H1 (cell line): ENCODE measurements at regions not wholly inside any gene's neighbourhood (a gene's known extent, or its start where the extent isn't known, plus 50 kb on each side); places are given as distances from the start of the nearest gene placed in this dataset.

ENCODE experiments used
- CTCF ChIA-PET: fragments of 300-600 bp; sonication (Branson Sonifier 250); formaldehyde crosslinking; loops from one replicate; lab custom pipeline; 2021; ENCODE audit not compliant: partially characterized antibody; lab: Charles Lee
- POLR2A ChIA-PET: fragments of 300-600 bp; sonication (Branson Sonifier 250); formaldehyde crosslinking; loops from one replicate; lab custom pipeline; 2021; ENCODE audit warnings: inconsistent platforms; ENCODE audit not compliant: partially characterized antibody; lab: Charles Lee
- DNase-seq, 2 experiments: peaks; one replicate each; pipeline versions ENCODE4 v3.0.0 to v3.0.0-alpha.2; 2010 to 2022; ENCODE audit warnings: low spot score in 2 of 2, low read depth in 1 of 2, mixed read lengths in 1 of 2
- FAIRE-seq: peaks from 2 replicates; lab custom pipeline; 2011; peaks lifted over from hg19 to GRCh38; lab: Jason Lieb, UNC
- H2AFZ ChIP-seq: 2 replicates; pipeline ENCODE4 v1.8.1; 2012; ENCODE audit warnings: low read length, inconsistent platforms
- H2AK5ac ChIP-seq: 2 replicates; pipeline ENCODE4 v1.6.1; 2013; ENCODE audit warnings: low read depth, low read length
- H2BK120ac ChIP-seq: replicated peaks from 2 replicates; pipeline ENCODE3; 2013; ENCODE audit warnings: low read depth, low read length, inconsistent platforms
- H2BK12ac ChIP-seq: 2 replicates; pipeline ENCODE4 v1.6.1; 2013; ENCODE audit warnings: low read depth, low read length
- H2BK15ac ChIP-seq: 2 replicates; pipeline ENCODE4 v1.6.1; 2013; ENCODE audit warnings: low read length
- H2BK20ac ChIP-seq: 2 replicates; pipeline ENCODE4 v1.6.1; 2013; ENCODE audit warnings: low read length
- H2BK5ac ChIP-seq: 2 replicates; pipeline ENCODE4 v1.6.1; 2013; ENCODE audit warnings: low read depth, low read length
- H3K14ac ChIP-seq: 2 replicates; pipeline ENCODE4 v1.6.1; 2013; ENCODE audit warnings: inconsistent platforms; ENCODE audit not compliant: insufficient read length
- H3K18ac ChIP-seq: 2 replicates; pipeline ENCODE4 v1.6.1; 2013; ENCODE audit warnings: low read length; ENCODE audit errors: extremely low read depth
- H3K23ac ChIP-seq: 2 replicates; pipeline ENCODE4 v1.6.1; 2013; ENCODE audit warnings: inconsistent platforms; ENCODE audit not compliant: insufficient read length
- H3K23me2 ChIP-seq: 2 replicates; pipeline ENCODE4 v1.6.1; 2013; ENCODE audit warnings: low read depth, low read length
- H3K27ac ChIP-seq: 2 replicates; pipeline ENCODE4 v1.6.1; 2011; ENCODE audit warnings: low read depth, low read length, inconsistent platforms
- H3K27me3 ChIP-seq, 4 experiments: replicated peaks in 1 of 4; 1 replicate in 1 of 4; 2 replicates in 3 of 4; pipeline versions ENCODE4 v1.6.1 to v1.8.1; 2011 to 2013; ENCODE audit warnings: low read length in 3 of 4, mild to moderate bottlenecking in 3 of 4, inconsistent platforms in 2 of 4, mixed read lengths in 2 of 4, moderate library complexity in 1 of 4; ENCODE audit not compliant: control insufficient read depth in 3 of 4, insufficient read depth in 3 of 4; ENCODE audit errors: extremely low read depth in 1 of 4
- H3K36me3 ChIP-seq, 4 experiments: 2 replicates each; pipeline versions ENCODE4 v1.6.1 to v1.8.1; 2011 to 2013; ENCODE audit warnings: mild to moderate bottlenecking in 4 of 4, low read length in 3 of 4, moderate library complexity in 2 of 4, control low read depth in 1 of 4, inconsistent platforms in 1 of 4; ENCODE audit not compliant: insufficient read depth in 4 of 4, control insufficient read depth in 2 of 4
- H3K4ac ChIP-seq: replicated peaks from 2 replicates; pipeline ENCODE3; 2013; ENCODE audit warnings: low read length, low read depth, mixed read lengths, inconsistent platforms; ENCODE audit not compliant: insufficient read length
- H3K4me1 ChIP-seq, 4 experiments: replicated peaks in 1 of 4; 1 replicate in 1 of 4; 2 replicates in 3 of 4; pipeline versions ENCODE4 v1.6.1 to v1.8.1; 2011 to 2013; ENCODE audit warnings: low read length in 3 of 4, inconsistent platforms in 2 of 4, mixed read lengths in 1 of 4; ENCODE audit not compliant: insufficient read depth in 4 of 4, control insufficient read depth in 3 of 4
- H3K4me2 ChIP-seq, 2 experiments: 2 replicates each; pipeline versions ENCODE4 v1.6.1 to v1.8.1; 2011 to 2013; ENCODE audit warnings: low read depth in 2 of 2, low read length in 2 of 2, control low read depth in 1 of 2, inconsistent platforms in 1 of 2, mild to moderate bottlenecking in 1 of 2; ENCODE audit not compliant: insufficient read depth in 1 of 2
- H3K4me3 ChIP-seq, 4 experiments: fragments of 200-600, 300-600 bp in 1 of 4; sonication (generic), shearing (Covaris generic), sonication (Bioruptor Twin) in 1 of 4; 2 replicates each; pipeline versions ENCODE4 v1.5.1 to v1.8.1; 2011 to 2016; ENCODE audit warnings: low read length in 4 of 4, low read depth in 3 of 4, control low read depth in 2 of 4, inconsistent platforms in 2 of 4, mild to moderate bottlenecking in 2 of 4, mixed read lengths in 1 of 4, moderate library complexity in 1 of 4; ENCODE audit not compliant: insufficient read depth in 2 of 4; ENCODE audit errors: extremely low read depth in 1 of 4
- H3K56ac ChIP-seq: replicated peaks from 2 replicates; pipeline ENCODE3; 2013; ENCODE audit warnings: low read depth, mild to moderate bottlenecking, mixed read lengths, low read length, inconsistent platforms; ENCODE audit not compliant: insufficient read length
- H3K79me1 ChIP-seq: 2 replicates; pipeline ENCODE4 v1.6.1; 2013; ENCODE audit warnings: low read depth, low read length, control low read depth
- H3K79me2 ChIP-seq, 2 experiments: 2 replicates each; pipeline versions ENCODE4 v1.6.1 to v1.8.1; 2012 to 2013; ENCODE audit warnings: low read length in 2 of 2, mild to moderate bottlenecking in 2 of 2, inconsistent platforms in 1 of 2; ENCODE audit not compliant: insufficient read depth in 2 of 2, control insufficient read depth in 1 of 2
- H3K9ac ChIP-seq, 4 experiments: replicated peaks in 1 of 4; 1 replicate in 1 of 4; 2 replicates in 3 of 4; pipeline versions ENCODE4 v1.6.1 to v1.8.1; 2011 to 2013; ENCODE audit warnings: low read depth in 3 of 4, low read length in 3 of 4, control low read depth in 2 of 4, mild to moderate bottlenecking in 2 of 4, moderate library complexity in 2 of 4, inconsistent platforms in 1 of 4; ENCODE audit errors: extremely low read depth in 1 of 4
- H3K9me3 ChIP-seq, 2 experiments: 2 replicates each; pipeline versions ENCODE4 v1.6.1 to v1.8.1; 2012 to 2013; ENCODE audit warnings: mild to moderate bottlenecking in 2 of 2, moderate library complexity in 2 of 2, control low read depth in 1 of 2, inconsistent platforms in 1 of 2, low read depth in 1 of 2, low read length in 1 of 2, mixed read lengths in 1 of 2; ENCODE audit not compliant: insufficient read depth in 2 of 2
- H4K20me1 ChIP-seq, 2 experiments: replicated peaks in 1 of 2; 2 replicates each; pipeline versions ENCODE3 to v1.8.1; 2011 to 2013; ENCODE audit warnings: inconsistent platforms in 2 of 2, low read length in 2 of 2, mild to moderate bottlenecking in 1 of 2; ENCODE audit not compliant: insufficient read depth in 2 of 2, control insufficient read depth in 1 of 2
- H4K5ac ChIP-seq: 2 replicates; pipeline ENCODE4 v1.6.1; 2013; ENCODE audit warnings: low read length, low read depth, mixed read lengths, inconsistent platforms; ENCODE audit not compliant: insufficient read length
- H4K8ac ChIP-seq: 2 replicates; pipeline ENCODE4 v1.8.0; 2013; ENCODE audit warnings: mild to moderate bottlenecking, moderate library complexity, low read length, inconsistent platforms; ENCODE audit not compliant: insufficient read depth; ENCODE audit errors: extremely low read depth
- H4K91ac ChIP-seq: replicated peaks from 2 replicates; pipeline ENCODE3; 2013; ENCODE audit warnings: low read length, mixed read lengths, inconsistent platforms; ENCODE audit not compliant: insufficient read length
- ASH2L ChIP-seq: fragments of 200-600, 300-600 bp; sonication (generic); IDR thresholded peaks from one replicate; pipeline ENCODE4 v1.7.1; 2017; ENCODE audit warnings: low read length
- BACH1 ChIP-seq: IDR thresholded peaks from 2 replicates; pipeline ENCODE4 v1.6.1; 2012; ENCODE audit warnings: low read length, improper control_type of control experiment
- CBX8 ChIP-seq: fragments of 300-800, 300-1000 bp; sonication (generic); IDR thresholded peaks from 2 replicates; pipeline ENCODE4 v1.7.1; 2016; ENCODE audit warnings: low read depth, low read length, borderline replicate concordance
- CTBP2 ChIP-seq: IDR thresholded peaks from 2 replicates; pipeline ENCODE4 v1.7.0; 2011; ENCODE audit warnings: borderline replicate concordance, mild to moderate bottlenecking, moderate library complexity, mixed read lengths, low read length; ENCODE audit not compliant: insufficient read depth, insufficient read length
- HDAC6 ChIP-seq: IDR thresholded peaks from one replicate; pipeline ENCODE4 v1.7.1; 2012; ENCODE audit warnings: low read depth, mild to moderate bottlenecking, inconsistent platforms, low read length, moderate library complexity
- MAFK ChIP-seq: IDR thresholded peaks from 2 replicates; pipeline ENCODE4 v1.6.1; 2012; ENCODE audit warnings: low read depth, mild to moderate bottlenecking, improper control_type of control experiment, low read length
- NRF1 ChIP-seq: IDR thresholded peaks from 2 replicates; pipeline ENCODE4 v1.6.1; 2011; ENCODE audit warnings: mild to moderate bottlenecking, low read depth, low read length, improper control_type of control experiment
- POLR2AphosphoS5 ChIP-seq: IDR thresholded peaks from 2 replicates; pipeline ENCODE4 v1.6.1; 2011; ENCODE audit warnings: low read depth, low read length
- POU5F1 ChIP-seq: IDR thresholded peaks from 2 replicates; pipeline ENCODE4 v1.6.1; 2011; ENCODE audit warnings: low read depth, mild to moderate bottlenecking, low read length, moderate library complexity
- RNF2 ChIP-seq: fragments of 200-900, 300-1000 bp; sonication (generic); IDR thresholded peaks from 2 replicates; pipeline ENCODE4 v1.7.1; 2016; ENCODE audit warnings: borderline replicate concordance, low read depth, mild to moderate bottlenecking, antibody characterized with exemption, low read length; ENCODE audit not compliant: poor library complexity, severe bottlenecking; ENCODE audit errors: missing control alignments
- SIN3A ChIP-seq, 2 experiments: IDR thresholded peaks in 1 of 2; conservative IDR thresholded peaks in 1 of 2; 2 replicates each; pipeline ENCODE4 v1.6.1; 2011 to 2012; ENCODE audit warnings: low read length in 2 of 2, improper control_type of control experiment in 1 of 2, low read depth in 1 of 2, mild to moderate bottlenecking in 1 of 2
- SP2 ChIP-seq: IDR thresholded peaks from 2 replicates; pipeline ENCODE4 v1.6.1; 2012; ENCODE audit warnings: mild to moderate bottlenecking, low read length, inconsistent platforms
- YY1 ChIP-seq: IDR thresholded peaks from 2 replicates; pipeline ENCODE4 v1.6.1; 2011; ENCODE audit warnings: low read depth, mild to moderate bottlenecking, low read length
- ZNF274 ChIP-seq: IDR thresholded peaks from 2 replicates; pipeline ENCODE4 v1.7.0; 2012; ENCODE audit warnings: low read length, borderline replicate concordance; ENCODE audit errors: extremely low read depth
- WGBS, 2 experiments: shearing (Covaris generic) in 1 of 2; methylation state at CpG; one replicate each; pipeline versions ENCODE4 v1.1.6 to v1.1.7; 2013 to 2015; ENCODE audit warnings: low lambda C conversion rate in 2 of 2, mixed read lengths in 2 of 2, inconsistent platforms in 1 of 2, low coverage in 1 of 2, missing lambda C conversion rate in 1 of 2; ENCODE audit not compliant: insufficient replicate concordance in 2 of 2, insufficient coverage in 1 of 2, insufficient read length in 1 of 2; ENCODE audit errors: extremely low coverage in 1 of 2, missing lambda C conversion rate in 1 of 2; 5-methylcytosine and 5-hydroxymethylcytosine counted together

DNA sequence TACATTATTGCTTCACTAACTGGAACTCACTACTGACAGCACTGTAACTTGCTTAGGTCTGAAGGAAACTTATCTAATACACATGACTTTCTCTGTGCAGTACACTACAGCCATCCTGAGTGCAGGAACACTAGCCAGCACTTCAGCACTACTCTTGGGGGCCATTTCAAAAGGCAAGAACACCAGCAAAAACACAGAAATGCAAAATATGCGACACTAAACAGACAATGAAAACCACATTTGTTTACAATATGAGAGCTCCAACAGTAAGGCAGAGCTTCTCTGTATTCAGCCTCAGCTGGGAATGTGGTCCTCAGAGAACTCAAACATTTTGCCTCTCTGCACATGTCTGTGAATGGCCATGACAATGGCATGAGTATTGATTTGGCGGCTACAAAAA, 109.6 kb downstream of the ARRDC4 start:
- DNase-seq (no peak), FAIRE-seq (no peak)
- Histone ChIP-seq H2BK15ac (no peak overlapping the region), H2AFZ (no peak overlapping the region), H2BK12ac (no peak overlapping the region), H3K23me2 (no peaks in the 10 kb centered on the region), H4K20me1 (no peaks in the 10 kb centered on the region), H2BK5ac (no peak overlapping the region), H3K4me3 (no peak overlapping the region), H3K9ac (no peak overlapping the region), H3K4me1 (peaks cover 0 to 2% (median 0%) of the 10 kb centered on the region in 4 experiments; a peak in 1 of 7 replicates), H3K18ac (no peak overlapping the region), H3K14ac (no peak overlapping the region), H3K79me2 (no peaks in the 10 kb centered on the region), H3K56ac (no peak overlapping the region), H4K8ac (no peak overlapping the region), H2BK120ac (no peak overlapping the region), H3K27ac (no peak overlapping the region), H2AK5ac (no peak overlapping the region), H3K9me3 (peaks cover 3 to 6% of the 10 kb centered on the region in 2 experiments; a peak in 1 of 4 replicates), H4K91ac (no peak overlapping the region), H3K36me3 (no peaks in the 10 kb centered on the region), H2BK20ac (no peak overlapping the region), H3K4me2 (no peak overlapping the region), H3K27me3 (no peaks in the 10 kb centered on the region), H3K23ac (no peak overlapping the region), H3K4ac (no peak overlapping the region), H4K5ac (no peak overlapping the region), H3K79me1 (no peaks in the 10 kb centered on the region)
- 93% methylated on average over 2 of the region's 2 CpGs; no CpG with 5 or more reads in 1 of the 2 experiments for WGBS, 2 experiments
- ChIA-PET CTCF (interaction anchor here (0.6 to 1.2 kb wide), 3 partner anchors 10 to 366 kb away, joined by 3 to 4 read pairs (median 4); no protein-coding TSS in a partner anchor), POLR2A (no interaction called here)
- TF ChIP-seq HDAC6 (no peak), ZNF274 (no peak), RNF2 (no peak), YY1 (no peak), NRF1 (no peak), SP2 (no peak), ASH2L (no peak), POU5F1 (no peak), BACH1 (no peak), CTBP2 (no peak), SIN3A (conservative IDR thresholded peaks at IDR 0.05 in 1 of 2, IDR thresholded peaks at IDR 0.05 in 1 of 2; ENCODE audit: low read depth in 1 of 2, low read length in 2 of 2) (no peak), CBX8 (no peak), POLR2AphosphoS5 (no peak), MAFK (no peak)
